OCI-LY1 (cell line): ENCODE measurements at regions not wholly inside any gene's neighbourhood (a gene's known extent, or its start where the extent isn't known, plus 50 kb on each side); places are given as distances from the start of the nearest gene placed in this dataset.

Experiments
- H2AFZ ChIP-seq: fragments of 200-600 bp; sonication (generic), shearing (Covaris generic); 2 replicates; pipeline ENCODE4 v1.6.0; 2014; ENCODE audit warnings: antibody characterized with exemption, mild to moderate bottlenecking, low read length
- H3F3A ChIP-seq: fragments of 200-600 bp; sonication (generic), shearing (Covaris generic); 2 replicates; pipeline ENCODE4 v1.6.0; 2014; ENCODE audit warnings: mild to moderate bottlenecking, antibody characterized with exemption, low read length, moderate library complexity; ENCODE audit not compliant: insufficient read depth
- H3K27ac ChIP-seq: fragments of 200-600 bp; sonication (generic); 2 replicates; pipeline ENCODE4 v1.5.1; 2014; ENCODE audit warnings: low read length, mixed run types, mild to moderate bottlenecking, low read depth; ENCODE audit not compliant: poor library complexity, severe bottlenecking
- H3K27me3 ChIP-seq: fragments of 200-600 bp; sonication (generic); 2 replicates; pipeline ENCODE4 v1.6.0; 2014; ENCODE audit warnings: antibody characterized with exemption, mild to moderate bottlenecking, low read length, moderate library complexity; ENCODE audit not compliant: insufficient read depth
- H3K36me3 ChIP-seq: fragments of 200-600 bp; sonication (generic); 2 replicates; pipeline ENCODE4 v1.6.1; 2014; ENCODE audit warnings: mild to moderate bottlenecking, antibody characterized with exemption, low read length, moderate library complexity, mixed read lengths; ENCODE audit not compliant: insufficient read depth
- H3K4me1 ChIP-seq: fragments of 200-600 bp; sonication (generic); 2 replicates; pipeline ENCODE4 v1.5.1; 2014; ENCODE audit warnings: mild to moderate bottlenecking, low read length, moderate library complexity; ENCODE audit not compliant: insufficient read depth, severe bottlenecking
- H3K4me2 ChIP-seq: fragments of 200-600 bp; sonication (generic), shearing (Covaris generic); 2 replicates; pipeline ENCODE4 v1.6.1; 2014; ENCODE audit warnings: low read length
- H3K4me3 ChIP-seq: fragments of 200-600 bp; sonication (generic); 2 replicates; pipeline ENCODE4 v1.5.1; 2014; ENCODE audit warnings: low read length, low read depth, mild to moderate bottlenecking, mixed read lengths; ENCODE audit not compliant: poor library complexity, severe bottlenecking
- H3K79me2 ChIP-seq: fragments of 200-600 bp; shearing (Covaris generic); 2 replicates; pipeline ENCODE4 v1.6.1; 2016; ENCODE audit warnings: mixed run types, low read length, mixed read lengths; ENCODE audit not compliant: insufficient read depth
- H3K9ac ChIP-seq: fragments of 200-600 bp; sonication (generic), shearing (Covaris generic); 2 replicates; pipeline ENCODE4 v1.6.1; 2014; ENCODE audit warnings: mild to moderate bottlenecking, low read length, mixed read lengths
- H3K9me2 ChIP-seq: fragments of 200-600 bp; sonication (generic), shearing (Covaris generic); 2 replicates; pipeline ENCODE4 v1.6.1; 2014; ENCODE audit warnings: low read depth, mild to moderate bottlenecking, low read length, mixed read lengths
- H3K9me3 ChIP-seq: fragments of 200-600 bp; shearing (Covaris generic); 2 replicates; pipeline ENCODE4 v1.6.1; 2014; ENCODE audit warnings: low read length, mixed read lengths
- H4K20me1 ChIP-seq: fragments of 200-600 bp; sonication (generic), shearing (Covaris generic); 2 replicates; pipeline ENCODE4 v1.6.0; 2016; ENCODE audit warnings: mild to moderate bottlenecking, low read length; ENCODE audit not compliant: insufficient read depth
- EZH2 ChIP-seq: fragments of 200-600 bp; sonication (generic), shearing (Covaris generic); IDR thresholded peaks from 2 replicates; pipeline ENCODE4 v1.8.0; 2017; ENCODE audit warnings: borderline replicate concordance, mixed run types, mild to moderate bottlenecking, antibody characterized with exemption, low read length, moderate library complexity, mixed read lengths
- TF ChIP-seq, protein P1 (sequence below): fragments of 200-600 bp; sonication (generic), shearing (Covaris generic); IDR thresholded peaks from 2 replicates; pipeline ENCODE4 v1.5.1; 2017; ENCODE audit warnings: mild to moderate bottlenecking, antibody characterized with exemption, low read length, moderate library complexity, mixed read lengths

- Histone ChIP-seq H3K9me2 (no peaks in the 10 kb centered on the region), H3K27ac (no peak overlapping the region), H3F3A (no peaks in the 10 kb centered on the region), H3K9ac (no peak overlapping the region), H3K4me1 (no peaks in the 10 kb centered on the region), H2AFZ (no peak overlapping the region), H3K27me3 (no peaks in the 10 kb centered on the region), H3K79me2 (no peaks in the 10 kb centered on the region), H3K4me3 (no peak overlapping the region), H3K36me3 (no peaks in the 10 kb centered on the region), H3K9me3 (no peaks in the 10 kb centered on the region), H4K20me1 (no peaks in the 10 kb centered on the region), H3K4me2 (no peak overlapping the region)
- TF ChIP-seq, protein P1, sequence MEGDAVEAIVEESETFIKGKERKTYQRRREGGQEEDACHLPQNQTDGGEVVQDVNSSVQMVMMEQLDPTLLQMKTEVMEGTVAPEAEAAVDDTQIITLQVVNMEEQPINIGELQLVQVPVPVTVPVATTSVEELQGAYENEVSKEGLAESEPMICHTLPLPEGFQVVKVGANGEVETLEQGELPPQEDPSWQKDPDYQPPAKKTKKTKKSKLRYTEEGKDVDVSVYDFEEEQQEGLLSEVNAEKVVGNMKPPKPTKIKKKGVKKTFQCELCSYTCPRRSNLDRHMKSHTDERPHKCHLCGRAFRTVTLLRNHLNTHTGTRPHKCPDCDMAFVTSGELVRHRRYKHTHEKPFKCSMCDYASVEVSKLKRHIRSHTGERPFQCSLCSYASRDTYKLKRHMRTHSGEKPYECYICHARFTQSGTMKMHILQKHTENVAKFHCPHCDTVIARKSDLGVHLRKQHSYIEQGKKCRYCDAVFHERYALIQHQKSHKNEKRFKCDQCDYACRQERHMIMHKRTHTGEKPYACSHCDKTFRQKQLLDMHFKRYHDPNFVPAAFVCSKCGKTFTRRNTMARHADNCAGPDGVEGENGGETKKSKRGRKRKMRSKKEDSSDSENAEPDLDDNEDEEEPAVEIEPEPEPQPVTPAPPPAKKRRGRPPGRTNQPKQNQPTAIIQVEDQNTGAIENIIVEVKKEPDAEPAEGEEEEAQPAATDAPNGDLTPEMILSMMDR = no peak
- no peak for TF ChIP-seq EZH2
Measured at GRCh38 chr4:19358015-19358414, 893.7 kb upstream of the SLIT2 start.

DNA sequence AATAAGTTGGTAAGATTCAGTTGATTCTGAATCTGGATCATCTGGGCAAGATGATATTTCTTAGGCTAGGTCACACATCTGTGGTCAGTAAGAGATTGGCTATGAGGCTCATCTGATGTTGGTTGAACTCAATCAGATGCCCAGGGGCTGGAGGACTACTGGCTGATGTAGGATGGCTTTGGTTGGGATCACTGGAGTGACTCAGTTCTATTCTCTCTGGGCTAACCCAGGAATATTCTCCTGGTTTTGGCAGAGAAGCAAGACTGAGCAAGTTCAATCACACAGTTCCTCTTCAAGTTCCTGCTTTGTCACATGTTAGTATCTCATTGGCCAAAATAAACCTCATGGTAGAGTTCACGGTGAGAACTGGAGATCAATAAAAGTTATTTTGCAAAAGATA lies 902.3 kb upstream of the SLIT2 start:
- no peaks in the 10 kb centered on the region for H3K36me3 ChIP-seq
- H3K4me2 ChIP-seq = no peak overlapping the region
- no peak for TF ChIP-seq EZH2
- TF ChIP-seq, protein P1 = no peak
- no peak overlapping the region for H2AFZ ChIP-seq
- H3F3A ChIP-seq = no peaks in the 10 kb centered on the region
- no peaks in the 10 kb centered on the region for H3K4me1 ChIP-seq
- no peak overlapping the region for H3K4me3 ChIP-seq
- H4K20me1 ChIP-seq = no peaks in the 10 kb centered on the region
- H3K27ac ChIP-seq = no peak overlapping the region
- H3K9ac ChIP-seq = no peak overlapping the region
- no peaks in the 10 kb centered on the region for H3K9me3 ChIP-seq
- H3K79me2 ChIP-seq = no peaks in the 10 kb centered on the region
- no peaks in the 10 kb centered on the region for H3K9me2 ChIP-seq
- no peaks in the 10 kb centered on the region for H3K27me3 ChIP-seq

GRCh38 chr4:19348746-19349145 lies 903.0 kb upstream of the SLIT2 start:
- no peaks in the 10 kb centered on the region for H3K27me3 ChIP-seq
- H3K4me3 ChIP-seq = no peak overlapping the region
- no peaks in the 10 kb centered on the region for H3K79me2 ChIP-seq
- H2AFZ ChIP-seq = no peak overlapping the region
- no peak overlapping the region for H3K27ac ChIP-seq
- no peaks in the 10 kb centered on the region for H3K9me3 ChIP-seq
- H3F3A ChIP-seq = no peaks in the 10 kb centered on the region
- H4K20me1 ChIP-seq = no peaks in the 10 kb centered on the region
- no peak for TF ChIP-seq EZH2
- TF ChIP-seq, protein P1 = no peak
- no peaks in the 10 kb centered on the region for H3K4me1 ChIP-seq
- no peak overlapping the region for H3K4me2 ChIP-seq
- no peaks in the 10 kb centered on the region for H3K36me3 ChIP-seq
- H3K9ac ChIP-seq = no peak overlapping the region
- H3K9me2 ChIP-seq = no peaks in the 10 kb centered on the region
